HL-60 (cell line): ENCODE measurements at regions not wholly inside any gene's neighbourhood (a gene's known extent, or its start where the extent isn't known, plus 50 kb on each side); places are given as distances from the start of the nearest gene placed in this dataset.

Source experiments
- DNase-seq, 2 experiments: peaks; one replicate each; pipeline ENCODE4 v3.0.0-alpha.2; 2010 to 2020; ENCODE audit warnings: low read depth in 1 of 2, low spot score in 1 of 2
- H3K27ac ChIP-seq: fragments of 250-450 bp; sonication (Bioruptor Pico); replicated peaks from 2 replicates; pipeline ENCODE4 v1.5.1; 2020; ENCODE audit warnings: mild to moderate bottlenecking, moderate library complexity
- H3K27me3 ChIP-seq: fragments of 250-450 bp; sonication (Bioruptor Pico); 2 replicates; pipeline ENCODE4 v1.5.1; 2021; ENCODE audit warnings: mild to moderate bottlenecking, moderate library complexity; ENCODE audit not compliant: insufficient read depth, poor library complexity, severe bottlenecking
- H3K4me3 ChIP-seq: replicated peaks from 2 replicates; pipeline ENCODE4 v1.5.1; 2011; ENCODE audit warnings: mild to moderate bottlenecking, control low read depth, low read length; ENCODE audit not compliant: insufficient read depth
- CTCF ChIP-seq: IDR thresholded peaks from one replicate; pipeline ENCODE4 v1.5.1; 2011; ENCODE audit warnings: low read length, control low read depth, inconsistent platforms; ENCODE audit not compliant: insufficient read depth
- GABPA ChIP-seq: IDR thresholded peaks from 2 replicates; pipeline ENCODE4 v1.6.1; 2012; ENCODE audit warnings: low read depth
- POLR2AphosphoS5 ChIP-seq: IDR thresholded peaks from 2 replicates; pipeline ENCODE4 v1.6.1; 2012; ENCODE audit warnings: low read depth
- REST ChIP-seq: IDR thresholded peaks from 2 replicates; pipeline ENCODE4 v1.6.1; 2012; ENCODE audit warnings: low read depth; ENCODE audit not compliant: insufficient replicate concordance
- SPI1 ChIP-seq: IDR thresholded peaks from 2 replicates; pipeline ENCODE4 v1.6.1; 2012; ENCODE audit warnings: low read depth, mild to moderate bottlenecking, borderline replicate concordance

GRCh38 chr7:82690929-82691328 lies 247.4 kb upstream of the CACNA2D1 start:
- H3K4me3 ChIP-seq: no peak overlapping the region
- no peak overlapping the region for H3K27ac ChIP-seq
- TF ChIP-seq REST (no peak), POLR2AphosphoS5 (no peak), CTCF (no peak), SPI1 (no peak), GABPA (no peak)
- no peak for DNase-seq
- H3K27me3 ChIP-seq: no peaks in the 10 kb centered on the region

- DNase-seq: no peak
These were observed 241.6 kb upstream of the CACNA2D1 start for GRCh38 chr7:82685214-82685613.

GRCh38 chr7:82678716-82679115 lies 235.1 kb upstream of the CACNA2D1 start:
- no peak overlapping the region for H3K27ac ChIP-seq
- TF ChIP-seq CTCF (no peak), SPI1 (no peak), REST (no peak), GABPA (no peak), POLR2AphosphoS5 (no peak)

More at GRCh38 chr7:82685214-82685613, 241.6 kb upstream of the CACNA2D1 start:
- Histone ChIP-seq H3K27me3 (no peaks in the 10 kb centered on the region), H3K4me3 (no peak overlapping the region), H3K27ac (no peak overlapping the region)
- TF ChIP-seq CTCF: no peak
- TF ChIP-seq GABPA: no peak
- TF ChIP-seq SPI1: no peak
- TF ChIP-seq POLR2AphosphoS5: no peak
- no peak for TF ChIP-seq REST

More at GRCh38 chr7:82678716-82679115, 235.1 kb upstream of the CACNA2D1 start:
- peak in 1 of 2 experiments; percentile 26 for DNase-seq
- no peak overlapping the region for H3K4me3 ChIP-seq
- H3K27me3 ChIP-seq: no peaks in the 10 kb centered on the region
